GM21423 (cell line): ENCODE measurements at regions not wholly inside any gene's neighbourhood (a gene's known extent, or its start where the extent isn't known, plus 50 kb on each side); places are given as distances from the start of the nearest gene placed in this dataset.
"Not testable (repeated sequence)": the region's sequence is repeated elsewhere in the genome, so short reads cannot be mapped to it uniquely, and the experiment has no call there.

Experiments used
- ATAC-seq: cut with Tn5 transposase; IDR thresholded peaks from one replicate; pipeline ENCODE4 v1.9.1; 2021; ENCODE audit warnings: mild to moderate bottlenecking, moderate library complexity; ENCODE audit not compliant: unreplicated experiment

DNA sequence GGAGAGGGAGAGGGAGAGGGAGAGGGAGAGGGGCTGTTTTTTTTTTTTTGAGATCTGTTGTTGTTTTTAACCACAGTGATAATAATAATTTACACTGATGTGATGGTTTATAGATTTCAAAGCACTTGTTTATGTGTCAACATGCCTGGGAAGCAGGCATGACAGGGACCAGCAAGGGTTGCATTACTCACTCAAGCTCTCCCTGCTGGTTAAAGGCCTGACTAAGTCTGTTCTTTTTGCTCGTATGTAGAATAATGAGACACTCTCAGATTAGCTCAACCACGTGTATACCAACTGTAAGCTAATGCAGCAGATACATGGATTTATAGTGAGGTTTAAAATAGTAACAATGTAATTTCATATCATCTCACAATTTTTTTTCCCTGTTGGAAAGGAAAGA, 134.6 kb upstream of the BOD1L1 start:
- no peak for ATAC-seq

DNA sequence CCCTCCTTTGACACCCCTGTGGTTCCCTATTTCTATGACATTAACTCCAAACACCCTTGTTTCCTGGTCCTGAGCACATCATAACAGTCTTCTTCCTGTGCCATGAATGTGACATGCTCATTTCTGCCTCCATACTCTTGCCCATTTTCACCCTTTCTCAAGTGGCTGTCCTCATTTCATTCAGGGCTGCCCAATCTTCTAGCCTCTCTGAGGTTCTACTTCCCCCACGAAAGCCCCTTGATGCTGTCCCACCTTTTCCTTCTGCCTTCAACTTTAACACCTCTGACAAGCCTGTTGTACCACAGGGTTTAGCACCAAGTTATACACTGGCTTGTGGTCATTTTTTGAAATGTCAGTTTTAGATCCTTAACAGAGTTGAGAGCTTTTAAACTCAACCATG, 136.2 kb upstream of the BOD1L1 start:
- ATAC-seq, result no peak

- ATAC-seq, result no peak
These were observed 138.0 kb upstream of the BOD1L1 start for GRCh38 chr4:13765539-13765938.

DNA sequence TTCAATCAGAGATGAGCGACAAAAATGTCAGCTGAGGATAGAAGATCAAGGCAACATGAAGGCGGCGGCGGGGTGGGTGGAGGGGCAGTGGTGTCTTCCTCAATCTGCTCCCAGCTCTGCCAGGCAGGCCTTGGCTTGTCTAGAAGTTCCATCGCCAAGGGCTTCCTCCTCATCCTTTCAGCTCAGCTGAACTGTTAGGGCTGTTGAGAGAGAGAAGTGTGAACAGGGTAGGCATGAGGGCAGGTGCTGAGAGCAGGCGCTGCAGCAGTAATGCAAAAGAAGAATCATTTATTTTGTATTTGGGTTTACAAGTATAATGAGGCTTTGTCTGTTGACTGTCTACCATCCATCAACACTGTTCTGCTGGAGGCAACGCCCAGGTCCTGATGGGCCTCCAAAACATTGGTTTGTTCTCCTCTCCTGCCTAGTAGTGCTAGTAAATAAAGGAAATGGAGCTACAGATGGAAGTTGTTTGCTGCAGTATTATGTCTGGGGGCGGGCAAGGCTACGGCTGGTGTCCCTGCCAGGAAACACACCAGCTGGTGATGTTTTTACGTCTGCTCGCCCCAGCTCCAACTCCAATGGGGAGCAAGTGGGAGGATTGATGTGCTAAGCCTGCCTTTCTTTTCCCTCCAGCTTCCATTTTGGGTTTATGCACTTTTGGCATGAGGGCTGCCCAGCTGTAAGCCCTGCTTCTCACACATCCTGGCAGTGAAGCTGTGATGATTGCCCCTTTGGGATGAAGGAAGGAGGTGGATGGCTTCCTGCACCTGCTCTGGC, 139.4 kb upstream of the BOD1L1 start:
- ATAC-seq, result no peak

GRCh38 chr4:13777341-13777740, 149.8 kb upstream of the BOD1L1 start:
- ATAC-seq, result no peak

GRCh38 chr4:13778367-13778766, 150.8 kb upstream of the BOD1L1 start:
- no peak for ATAC-seq

DNA sequence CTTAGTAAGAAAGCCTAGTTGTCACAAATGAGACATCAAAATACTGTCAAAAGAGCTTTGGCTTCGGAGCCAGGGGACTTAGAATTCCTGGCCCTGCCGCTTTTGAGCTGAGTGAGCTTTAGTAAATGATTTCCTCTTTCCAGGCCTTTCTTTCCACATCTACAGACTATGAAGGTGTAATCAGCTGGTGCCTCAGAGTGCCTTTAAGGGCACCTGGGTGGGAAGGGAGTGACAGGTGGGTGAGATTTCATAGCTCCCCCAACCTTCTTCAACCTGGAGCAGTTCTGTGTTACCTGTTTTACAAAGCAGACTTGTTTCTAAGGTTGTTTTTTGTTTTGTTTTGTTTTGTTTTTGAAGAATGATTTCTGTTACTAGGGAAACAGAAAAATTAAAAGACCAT, 154.7 kb upstream of the BOD1L1 start:
- no peak for ATAC-seq

- ATAC-seq, result no peak
These were observed 156.4 kb upstream of the BOD1L1 start for GRCh38 chr4:13783800-13784411.

GRCh38 chr4:13793020-13793710, 165.6 kb upstream of the BOD1L1 start:
- ATAC-seq, result no peak

DNA sequence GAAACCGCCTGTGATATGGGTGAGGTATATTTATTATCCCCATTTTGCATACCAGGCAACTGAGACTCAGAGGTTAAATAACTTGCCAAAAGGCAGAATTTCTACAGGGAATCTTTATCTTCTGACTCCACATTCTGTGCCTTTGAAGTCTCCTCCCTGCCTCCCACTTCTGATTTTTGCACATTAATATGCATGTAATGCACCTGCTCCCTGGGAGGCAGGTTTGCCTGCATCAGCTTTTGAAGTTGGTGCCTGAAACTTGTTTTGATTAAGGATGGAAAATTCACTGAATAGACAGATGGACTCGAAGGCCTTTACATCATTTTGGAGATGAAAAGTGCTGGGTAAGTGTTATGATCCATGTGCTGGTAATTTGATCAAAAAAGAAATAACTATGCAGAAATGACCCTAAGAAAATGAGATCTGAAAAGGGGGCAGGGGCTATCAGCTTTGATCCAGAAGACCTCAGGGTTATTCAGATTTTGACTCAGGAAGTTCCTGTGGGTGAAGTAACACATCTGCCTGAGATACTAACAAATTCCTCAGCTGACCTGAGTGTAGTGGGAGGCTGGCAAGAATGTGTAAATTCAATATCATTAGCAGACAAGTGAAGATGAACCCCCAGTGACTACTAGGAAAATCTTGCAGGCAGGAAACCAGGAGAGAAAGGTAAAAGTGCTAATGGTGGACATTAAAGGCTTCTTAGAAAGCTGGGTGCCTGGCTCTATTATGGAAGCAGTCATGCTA, 167.5 kb upstream of the BOD1L1 start:
- no peak for ATAC-seq

- no peak for ATAC-seq
These were observed 169.5 kb upstream of the BOD1L1 start for GRCh38 chr4:13797061-13797460.

GRCh38 chr4:13815231-13815630, 187.7 kb upstream of the BOD1L1 start:
- ATAC-seq, result no peak

DNA sequence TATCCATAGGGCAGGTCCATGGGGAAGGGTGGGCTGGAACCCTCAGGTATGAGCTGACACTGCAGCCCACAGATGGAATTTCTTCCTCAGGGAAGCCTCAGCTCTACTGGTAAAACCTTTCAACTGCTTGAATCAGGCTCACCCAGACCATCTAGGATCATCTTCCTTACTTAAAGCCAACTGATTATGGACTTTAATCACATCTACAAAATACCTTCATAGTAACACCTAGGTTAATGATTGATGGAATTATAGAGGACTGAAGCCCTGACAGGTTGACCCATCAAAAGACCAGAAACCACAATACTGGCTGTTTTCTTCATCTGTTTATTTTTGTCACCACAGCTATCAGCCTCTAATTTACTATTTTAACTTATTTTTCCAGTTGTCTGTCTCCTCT, 188.9 kb upstream of the BOD1L1 start:
- no peak for ATAC-seq

GRCh38 chr4:13821522-13821921, 194.0 kb upstream of the BOD1L1 start:
- ATAC-seq, result no peak

DNA sequence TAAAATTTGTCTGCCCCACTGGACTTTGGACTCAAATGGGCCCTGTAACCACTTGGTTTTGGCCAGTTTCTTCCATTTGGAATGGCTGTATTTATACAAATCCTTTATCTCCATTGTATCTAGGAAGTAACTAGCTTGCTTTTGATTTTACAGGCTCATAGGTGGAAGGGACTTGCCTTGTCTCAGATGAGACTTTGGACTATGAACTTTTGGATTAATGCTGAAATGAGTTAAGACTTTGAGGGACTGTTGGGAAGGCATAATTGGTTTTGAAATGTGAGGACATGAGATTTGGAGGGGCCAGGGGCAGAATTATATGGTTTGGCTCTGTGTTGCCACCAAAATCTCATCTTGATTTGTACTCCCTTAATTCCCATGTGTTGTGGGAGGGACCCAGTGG, 198.3 kb upstream of the BOD1L1 start:
- ATAC-seq, result not testable (repeated sequence)

DNA sequence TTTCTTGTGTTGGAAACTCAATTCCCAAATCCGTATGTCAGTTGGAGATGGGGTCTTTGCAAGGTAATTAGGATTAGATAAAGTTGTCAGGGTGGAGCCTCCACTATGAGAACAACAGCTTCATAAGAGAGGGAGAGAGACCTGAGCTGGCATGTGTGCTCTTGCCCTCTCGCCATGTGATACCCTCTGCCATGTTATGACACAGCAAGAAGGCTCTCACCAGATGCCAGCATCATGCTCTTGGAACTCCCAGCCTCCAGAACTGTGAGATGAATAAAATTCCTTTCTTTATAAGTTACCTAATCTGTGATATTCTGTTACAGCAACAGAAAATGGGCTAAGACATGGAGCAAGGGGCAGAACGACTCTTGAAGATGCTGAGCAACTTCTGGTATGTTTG, 201.9 kb upstream of the BOD1L1 start:
- no peak for ATAC-seq

GRCh38 chr4:13830449-13830848, 202.9 kb upstream of the BOD1L1 start:
- ATAC-seq, result no peak

GRCh38 chr4:13833171-13833804, 205.8 kb upstream of the BOD1L1 start:
- ATAC-seq, result no peak

DNA sequence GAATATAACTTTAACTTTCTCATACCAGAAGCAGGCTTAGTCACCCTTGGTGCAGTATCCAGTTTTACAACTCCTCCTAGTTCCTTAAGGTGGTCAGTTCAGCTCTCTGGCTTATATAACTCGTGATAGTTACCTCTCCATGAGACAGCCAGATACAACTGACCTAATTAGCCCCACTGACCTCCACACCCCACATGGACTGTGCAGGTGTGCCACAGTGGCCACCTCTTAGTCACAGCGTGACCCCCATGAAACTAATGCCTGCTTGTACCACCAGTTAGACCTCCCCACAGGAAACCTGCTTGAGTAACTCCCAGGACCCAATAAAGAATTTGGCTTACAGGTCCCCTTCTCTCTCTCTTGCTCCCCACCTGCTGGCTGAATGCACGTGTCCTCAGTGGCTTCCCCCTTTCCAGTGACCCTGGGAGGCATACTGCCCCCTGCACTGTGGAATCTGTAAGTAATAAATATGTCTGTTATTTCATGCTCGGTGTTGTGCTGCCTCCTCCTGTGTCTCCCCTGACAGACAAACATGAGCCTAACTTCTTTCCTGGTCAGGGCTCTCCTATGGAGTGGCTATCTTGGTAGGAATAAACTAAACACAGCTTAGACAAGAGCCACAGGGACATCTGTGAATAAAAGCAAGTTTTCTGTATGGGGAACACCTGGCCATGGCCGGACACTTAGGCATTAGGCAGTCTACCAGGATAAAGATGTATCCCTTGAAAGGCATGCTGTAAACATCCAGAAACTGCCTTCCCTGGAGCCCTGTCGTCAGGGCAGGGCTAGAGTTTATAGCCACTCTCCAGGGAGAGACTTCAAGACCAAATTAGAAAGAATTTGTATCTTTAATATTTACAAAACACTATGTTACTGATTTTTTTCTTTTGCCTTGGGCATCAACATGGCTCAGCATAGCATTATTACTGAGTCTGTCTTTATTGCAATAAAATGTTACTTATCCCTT, 209.7 kb upstream of the BOD1L1 start:
- ATAC-seq, result no peak
